ENCODE measurements at regions not wholly inside any gene's neighbourhood (a gene's known extent, or its start where the extent isn't known, plus 50 kb on each side); places are given as distances from the start of the nearest gene placed in this dataset.

DNA sequence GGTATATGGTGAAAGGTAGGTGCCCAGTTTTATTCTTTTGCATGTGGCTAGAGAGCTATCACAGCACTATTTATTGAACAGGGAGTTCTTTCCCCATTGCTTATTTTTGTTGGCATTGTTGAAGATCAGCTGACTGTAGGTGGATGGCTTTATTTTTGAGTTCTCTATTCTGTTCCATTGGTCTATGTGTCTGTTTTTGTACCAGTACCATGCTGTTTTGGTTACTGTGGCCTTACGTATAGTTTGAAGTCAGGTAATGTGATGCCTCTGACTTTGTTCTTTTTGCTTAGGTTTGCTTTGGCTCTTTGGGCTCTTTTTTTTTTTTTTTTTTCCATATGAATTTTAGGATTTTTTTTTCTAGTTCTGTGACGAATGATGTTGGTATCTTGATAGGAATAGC is 139.2 kb upstream of the CTNNB1 start:
- Mint-ChIP-seq H3K4me3 (no peak overlapping the region), H3K9me3 (no peaks in the 10 kb centered on the region), H3K27me3 (peaks cover 15 to 35% of the 10 kb centered on the region in 2 donors), H3K27ac (no peak overlapping the region), H3K4me1 (ENCODE audit: low read depth in 2 of 2) (no peaks in the 10 kb centered on the region), H3K36me3 (no peaks in the 10 kb centered on the region)
- ATAC-seq (no peak), DNase-seq (ENCODE audit: low spot score) (no peak)

DNA sequence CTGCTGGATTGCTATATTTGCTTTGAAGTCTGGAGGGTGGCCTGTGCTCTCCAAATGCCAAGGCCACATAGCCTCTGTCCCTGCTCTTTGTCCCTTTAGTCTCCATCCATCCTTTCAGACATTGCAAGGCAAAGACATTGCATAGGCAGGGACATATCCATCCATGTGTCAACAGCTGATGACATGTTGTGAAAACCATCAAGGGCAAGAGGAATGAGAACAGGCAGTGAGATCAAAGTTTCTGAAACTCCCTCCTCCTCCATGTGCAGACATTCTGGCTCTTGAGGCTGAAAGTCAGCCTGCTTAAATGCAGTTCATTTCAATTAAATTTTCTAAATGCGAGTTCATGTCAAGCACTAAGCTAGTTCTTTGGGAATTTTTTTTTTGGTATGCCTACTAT is 135.2 kb upstream of the CTNNB1 start:
- no peak for ATAC-seq

GRCh38 chr3:41064526-41064925 is 134.8 kb upstream of the CTNNB1 start:
- ATAC-seq (no peak), DNase-seq (ENCODE audit: low spot score) (no peak)
- Mint-ChIP-seq H3K4me3 (no peak overlapping the region), H3K4me1 (ENCODE audit: low read depth in 2 of 2) (no peaks in the 10 kb centered on the region), H3K36me3 (no peaks in the 10 kb centered on the region), H3K27ac (no peak overlapping the region), H3K27me3 (peaks cover 16 to 29% of the 10 kb centered on the region in 2 donors), H3K9me3 (no peaks in the 10 kb centered on the region)

More for the DNA sequence above, 135.2 kb upstream of the CTNNB1 start:
- DNase-seq (ENCODE audit: low spot score) = no peak
- H3K9me3 Mint-ChIP-seq = no peaks in the 10 kb centered on the region
- H3K36me3 Mint-ChIP-seq = no peaks in the 10 kb centered on the region
- no peak overlapping the region for H3K27ac Mint-ChIP-seq
- no peaks in the 10 kb centered on the region for H3K4me1 Mint-ChIP-seq (ENCODE audit: low read depth in 2 of 2)
- peaks cover 17 to 33% of the 10 kb centered on the region in 2 donors for H3K27me3 Mint-ChIP-seq
- H3K4me3 Mint-ChIP-seq = no peak overlapping the region

GRCh38 chr3:41065340-41065739 is 134.0 kb upstream of the CTNNB1 start:
- DNase-seq (ENCODE audit: low spot score) (no peak), ATAC-seq (no peak)
- no peak overlapping the region for H3K4me3 Mint-ChIP-seq
- H3K27ac Mint-ChIP-seq = no peak overlapping the region
- no peaks in the 10 kb centered on the region for H3K9me3 Mint-ChIP-seq
- peaks cover 13 to 27% of the 10 kb centered on the region in 2 donors for H3K27me3 Mint-ChIP-seq
- no peaks in the 10 kb centered on the region for H3K36me3 Mint-ChIP-seq
- H3K4me1 Mint-ChIP-seq (ENCODE audit: low read depth in 2 of 2) = no peaks in the 10 kb centered on the region

DNA sequence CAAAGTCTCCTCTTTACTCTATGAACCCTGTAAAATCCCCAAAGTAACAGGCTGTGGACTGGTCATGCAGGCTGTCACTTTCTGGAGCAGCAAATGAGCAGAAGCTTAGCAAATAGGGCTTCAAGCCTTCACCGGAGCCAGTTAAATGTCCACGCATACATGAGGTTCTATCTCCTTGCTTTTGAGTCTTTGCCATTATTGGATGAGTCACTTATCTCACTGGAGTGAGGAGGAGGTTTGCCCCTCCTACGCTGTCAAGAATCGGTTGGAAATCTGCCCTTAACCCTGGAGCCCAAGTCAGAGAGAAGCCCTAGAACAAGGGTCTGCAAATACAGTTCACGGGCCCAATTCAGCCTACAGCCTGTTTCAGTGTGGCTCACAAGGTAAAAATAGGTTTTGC is 126.1 kb upstream of the CTNNB1 start:
- DNase-seq (ENCODE audit: low spot score) (no peak), ATAC-seq (no peak)
- no peak overlapping the region for H3K27ac Mint-ChIP-seq
- H3K36me3 Mint-ChIP-seq = no peaks in the 10 kb centered on the region
- no peak overlapping the region for H3K4me3 Mint-ChIP-seq
- no peaks in the 10 kb centered on the region for H3K4me1 Mint-ChIP-seq (ENCODE audit: low read depth in 2 of 2)
- H3K27me3 Mint-ChIP-seq = peaks cover 5 to 14% of the 10 kb centered on the region in 2 donors
- H3K9me3 Mint-ChIP-seq = no peaks in the 10 kb centered on the region

DNA sequence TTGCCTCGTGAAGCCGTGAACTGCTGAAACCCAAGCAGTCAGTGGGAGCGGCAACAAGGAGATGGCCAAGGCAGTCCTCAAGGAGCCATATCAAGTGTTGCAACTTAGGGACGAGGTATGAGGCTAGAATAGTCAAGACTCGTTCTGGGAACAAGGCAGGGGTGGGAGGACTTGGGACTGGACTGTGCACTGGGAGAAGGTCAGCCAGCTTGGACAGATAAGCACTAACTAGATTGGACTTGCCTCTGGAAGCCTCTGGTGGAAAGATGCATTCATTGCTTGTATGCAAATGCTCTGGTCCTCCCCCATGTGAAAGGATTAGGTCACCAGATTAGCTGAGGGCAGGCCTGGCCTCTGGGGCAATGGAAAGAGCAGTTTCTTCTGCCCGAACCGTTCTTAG is 123.3 kb upstream of the CTNNB1 start:
- DNase-seq (ENCODE audit: low spot score) (no peak), ATAC-seq (no peak)
- Mint-ChIP-seq H3K4me3 (no peak overlapping the region), H3K4me1 (ENCODE audit: low read depth in 2 of 2) (no peaks in the 10 kb centered on the region), H3K27me3 (peaks cover 5 to 11% of the 10 kb centered on the region in 2 donors), H3K9me3 (no peaks in the 10 kb centered on the region), H3K36me3 (no peaks in the 10 kb centered on the region), H3K27ac (no peak overlapping the region)

GRCh38 chr3:41076399-41076798 is 122.9 kb upstream of the CTNNB1 start:
- peaks cover 5 to 9% of the 10 kb centered on the region in 2 donors for H3K27me3 Mint-ChIP-seq

DNA sequence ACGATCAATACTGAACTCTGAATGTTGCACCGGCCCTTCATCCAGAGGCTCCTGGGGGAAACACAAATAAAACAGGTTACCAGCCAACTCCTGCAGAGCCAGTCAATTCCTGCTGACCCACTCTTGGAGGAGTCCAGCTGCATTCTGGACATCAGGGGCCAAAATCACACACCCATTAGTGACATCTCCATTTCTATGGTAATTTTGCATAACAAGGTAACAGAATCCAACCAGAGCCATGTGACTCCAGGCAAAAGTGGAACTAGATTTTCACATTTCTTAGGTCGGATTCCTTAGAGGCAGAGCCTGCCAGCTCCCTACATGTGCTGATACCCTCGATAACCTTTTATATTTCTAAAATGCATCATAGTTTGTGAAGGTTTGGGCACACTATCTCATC is 119.2 kb upstream of the CTNNB1 start:
- no peak for ATAC-seq
- no peak for DNase-seq (ENCODE audit: low spot score)
- H3K4me3 Mint-ChIP-seq = no peak overlapping the region
- H3K9me3 Mint-ChIP-seq = no peaks in the 10 kb centered on the region
- no peaks in the 10 kb centered on the region for H3K36me3 Mint-ChIP-seq
- H3K4me1 Mint-ChIP-seq (ENCODE audit: low read depth in 2 of 2) = no peaks in the 10 kb centered on the region
- H3K27ac Mint-ChIP-seq = no peak overlapping the region
- peaks cover 8 to 15% of the 10 kb centered on the region in 2 donors for H3K27me3 Mint-ChIP-seq

More at GRCh38 chr3:41076399-41076798, 122.9 kb upstream of the CTNNB1 start:
- Mint-ChIP-seq H3K4me3 (no peak overlapping the region), H3K4me1 (ENCODE audit: low read depth in 2 of 2) (no peaks in the 10 kb centered on the region), H3K36me3 (no peaks in the 10 kb centered on the region), H3K27ac (no peak overlapping the region), H3K9me3 (no peaks in the 10 kb centered on the region)
- DNase-seq (ENCODE audit: low spot score) (no peak), ATAC-seq (no peak)

DNA sequence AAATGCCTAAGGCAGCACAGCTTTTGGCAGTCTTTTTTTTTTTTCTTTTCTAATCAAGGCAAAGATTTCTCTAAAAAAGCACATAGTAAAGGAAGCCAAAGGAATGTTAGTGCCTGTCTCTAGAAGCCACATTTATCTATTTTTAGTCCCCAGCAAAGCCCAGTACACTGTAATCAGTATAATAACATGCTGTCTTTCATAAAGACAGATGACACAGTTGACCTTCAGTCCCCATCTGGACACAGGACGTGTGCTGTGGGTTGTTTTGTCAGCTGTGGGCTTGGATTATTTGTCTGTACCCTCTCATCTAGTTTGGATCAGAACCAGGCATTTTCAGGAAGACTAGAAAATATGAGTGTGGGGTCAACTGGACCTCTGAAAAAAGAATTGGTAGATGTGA is 110.4 kb upstream of the CTNNB1 start:
- no peaks in the 10 kb centered on the region for H3K4me1 Mint-ChIP-seq (ENCODE audit: low read depth in 2 of 2)

DNA sequence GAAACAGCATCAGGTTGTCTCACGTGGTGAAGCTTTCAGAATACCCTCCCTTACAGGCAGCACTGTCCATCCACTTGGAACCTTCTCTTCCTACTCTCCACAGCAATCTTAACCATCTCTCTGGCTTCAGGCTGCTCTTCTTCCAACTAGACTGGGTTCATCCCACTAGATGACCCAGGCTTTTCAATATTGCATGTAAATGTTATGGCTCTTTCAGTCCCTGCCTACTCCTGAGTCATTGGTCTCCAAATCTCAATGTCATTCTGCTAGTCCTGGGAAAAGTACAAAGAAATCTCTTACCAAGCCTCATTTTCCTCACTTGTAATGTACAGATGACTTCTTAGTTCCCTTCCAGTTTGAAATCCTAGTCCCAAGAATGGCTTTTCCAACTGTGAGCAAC is 109.7 kb upstream of the CTNNB1 start:
- DNase-seq (ENCODE audit: low spot score) = no peak
- Mint-ChIP-seq H3K27ac (no peak overlapping the region), H3K4me3 (no peak overlapping the region), H3K9me3 (no peaks in the 10 kb centered on the region), H3K4me1 (ENCODE audit: low read depth in 2 of 2) (no peaks in the 10 kb centered on the region), H3K36me3 (no peaks in the 10 kb centered on the region), H3K27me3 (peaks cover 0 to 5% of the 10 kb centered on the region in 2 donors)
- no peak for ATAC-seq

More for the DNA sequence above, 110.4 kb upstream of the CTNNB1 start:
- Mint-ChIP-seq H3K27me3 (peaks cover 0 to 5% of the 10 kb centered on the region in 2 donors), H3K27ac (no peak overlapping the region), H3K4me3 (no peak overlapping the region), H3K9me3 (no peaks in the 10 kb centered on the region), H3K36me3 (no peaks in the 10 kb centered on the region)
- ATAC-seq (no peak), DNase-seq (ENCODE audit: low spot score) (no peak)

DNA sequence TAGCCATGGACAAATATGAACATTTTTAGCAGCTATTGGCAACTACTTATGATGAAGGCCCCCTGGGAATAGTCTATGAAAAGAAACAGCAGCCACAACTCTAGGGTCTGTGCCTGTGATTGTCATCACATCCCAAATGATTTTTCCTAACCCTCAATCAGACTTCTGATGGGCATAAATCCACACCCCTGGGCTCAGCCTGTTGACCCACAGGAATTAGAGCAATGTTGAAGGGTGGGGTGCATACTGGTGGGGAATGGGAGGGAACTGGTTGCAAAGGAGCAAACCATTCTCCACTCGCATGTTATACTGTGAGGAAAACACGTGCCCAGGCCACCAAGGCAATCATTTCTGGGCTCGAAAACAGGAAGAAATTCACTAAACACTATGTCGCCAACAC is 106.5 kb upstream of the CTNNB1 start:
- no peak overlapping the region for H3K4me3 Mint-ChIP-seq
- no peaks in the 10 kb centered on the region for H3K4me1 Mint-ChIP-seq (ENCODE audit: low read depth in 2 of 2)
- no peaks in the 10 kb centered on the region for H3K36me3 Mint-ChIP-seq
- DNase-seq (ENCODE audit: low spot score) (no peak), ATAC-seq (no peak)
- no peaks in the 10 kb centered on the region for H3K9me3 Mint-ChIP-seq
- H3K27me3 Mint-ChIP-seq = peaks cover 2 to 5% of the 10 kb centered on the region in 2 donors
- H3K27ac Mint-ChIP-seq = no peak overlapping the region

- H3K27me3 Mint-ChIP-seq = peaks cover 7 to 8% of the 10 kb centered on the region in 2 donors
- no peaks in the 10 kb centered on the region for H3K4me1 Mint-ChIP-seq (ENCODE audit: low read depth in 2 of 2)
- no peak overlapping the region for H3K27ac Mint-ChIP-seq
- ATAC-seq (no peak), DNase-seq (ENCODE audit: low spot score) (no peak)
- no peaks in the 10 kb centered on the region for H3K36me3 Mint-ChIP-seq
- peaks cover 3% of the 10 kb centered on the region for H3K9me3 Mint-ChIP-seq
- H3K4me3 Mint-ChIP-seq = no peak overlapping the region
Measured at GRCh38 chr3:41093476-41093875, 105.8 kb upstream of the CTNNB1 start.

DNA sequence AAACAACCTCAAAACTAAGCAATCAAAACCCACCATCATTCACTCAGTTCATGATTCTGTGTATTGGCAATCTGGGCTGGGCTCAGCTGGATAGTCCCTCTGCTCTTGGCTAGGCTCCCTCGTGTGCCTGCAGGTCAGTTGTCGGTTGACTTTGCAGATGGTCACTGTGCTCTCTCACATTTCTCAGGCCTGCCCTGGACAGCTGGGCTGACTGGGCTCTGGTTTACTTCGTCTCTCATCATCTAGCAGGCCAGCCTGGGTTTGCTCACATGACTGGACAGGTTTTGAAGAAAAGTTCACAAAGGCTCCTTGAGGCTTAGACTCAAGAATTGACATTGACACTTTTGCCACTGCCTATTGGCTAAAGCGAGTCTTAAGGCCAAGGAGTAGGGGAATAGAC is 105.0 kb upstream of the CTNNB1 start:
- Mint-ChIP-seq H3K9me3 (peaks cover 4% of the 10 kb centered on the region), H3K27me3 (peaks cover 7 to 9% of the 10 kb centered on the region in 2 donors), H3K4me1 (ENCODE audit: low read depth in 2 of 2) (no peaks in the 10 kb centered on the region), H3K27ac (no peak overlapping the region), H3K36me3 (no peaks in the 10 kb centered on the region), H3K4me3 (no peak overlapping the region)
- ATAC-seq = no peak
- no peak for DNase-seq (ENCODE audit: low spot score)

DNA sequence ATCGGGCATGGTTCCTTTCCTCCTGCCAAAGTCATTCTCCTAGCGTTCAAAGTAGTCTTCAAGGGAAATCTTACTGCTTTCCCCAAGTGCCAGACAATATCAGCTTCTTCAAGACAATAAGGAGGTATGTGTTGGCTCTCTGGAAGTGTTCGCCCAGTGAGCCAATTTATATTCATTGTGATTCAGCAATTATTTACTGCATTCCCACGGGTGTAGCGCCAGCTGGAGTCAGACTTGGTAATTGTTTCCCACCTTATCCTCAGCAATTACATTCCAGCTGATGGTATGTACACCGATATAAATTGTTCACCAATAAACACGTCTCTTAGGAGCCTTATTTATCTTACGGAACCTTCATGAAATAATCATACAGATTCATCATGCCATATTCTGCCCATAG is 103.6 kb upstream of the CTNNB1 start:
- Mint-ChIP-seq H3K4me3 (no peak overlapping the region), H3K9me3 (peaks cover 4% of the 10 kb centered on the region), H3K36me3 (no peaks in the 10 kb centered on the region), H3K27me3 (peaks cover 4 to 9% of the 10 kb centered on the region in 2 donors), H3K27ac (no peak overlapping the region), H3K4me1 (ENCODE audit: low read depth in 2 of 2) (no peaks in the 10 kb centered on the region)
- ATAC-seq (no peak), DNase-seq (ENCODE audit: low spot score) (no peak)

- Mint-ChIP-seq H3K4me1 (ENCODE audit: low read depth in 2 of 2) (no peaks in the 10 kb centered on the region), H3K36me3 (no peaks in the 10 kb centered on the region), H3K27ac (no peak overlapping the region), H3K27me3 (peaks cover 4 to 9% of the 10 kb centered on the region in 2 donors), H3K9me3 (peaks cover 4% of the 10 kb centered on the region), H3K4me3 (no peak overlapping the region)
- ATAC-seq = no peak
- DNase-seq (ENCODE audit: low spot score) = no peak
Measured at GRCh38 chr3:41097896-41098496, 101.3 kb upstream of the CTNNB1 start.

Measured in natural killer cell treated with Interleukin-12 subunit alpha and Interleukin-12 subunit beta and Interleukin-15 and Interleukin-18, amount 100 ng/mL, for 72 hours (primary cell).